ENCODE measurements at regions not wholly inside any gene's neighbourhood (a gene's known extent, or its start where the extent isn't known, plus 50 kb on each side); places are given as distances from the start of the nearest gene placed in this dataset.

- TF ChIP-seq ZBTB40 (IDR thresholded peaks at IDR 0.05; ENCODE audit: borderline replicate concordance): no peak
- TF ChIP-seq YBX1 (IDR thresholded peaks at IDR 0.05): no peak
- TF ChIP-seq MLLT1 (IDR thresholded peaks at IDR 0.05): no peak
- TF ChIP-seq NFYB (IDR thresholded peaks at IDR 0.05; ENCODE audit: insufficient read depth, low read depth, low read length): no peak
- TF ChIP-seq TCF7 (IDR thresholded peaks at IDR 0.05; ENCODE audit: borderline replicate concordance): no peak
- TF ChIP-seq SREBF2 (IDR thresholded peaks at IDR 0.05; ENCODE audit: low read length): no peak
- no peak for TF ChIP-seq CHD1 (IDR thresholded peaks at IDR 0.05; ENCODE audit: low read depth, low read length)
- TF ChIP-seq ZNF592 (IDR thresholded peaks at IDR 0.05): no peak
Observed at GRCh38 chr2:190781604-190782198, 98.9 kb upstream of the GLS start (continued).
